Activated CD8-positive, alpha-beta T cell treated with anti-CD3 and anti-CD28 coated beads for 36 hours (primary cell): ENCODE measurements at regions not wholly inside any gene's neighbourhood (a gene's known extent, or its start where the extent isn't known, plus 50 kb on each side); places are given as distances from the start of the nearest gene placed in this dataset.

Experiments
- ATAC-seq: fragments of 200-7000 bp; cut with Tn5 transposase; one replicate; pipeline ENCODE4 v1.10.0; 2021; ENCODE audit warnings: mild to moderate bottlenecking, moderate library complexity
- CTCF ChIA-PET: fragments of 350-600 bp; sonication (Branson Sonifier 250); formaldehyde crosslinking; loops from one replicate; lab custom pipeline; 2021; ENCODE audit warnings: antibody characterized with exemption; lab: Charles Lee
- POLR2A ChIA-PET: fragments of 350-600 bp; sonication (Branson Sonifier 250); formaldehyde crosslinking; loops from one replicate; lab custom pipeline; 2021; ENCODE audit warnings: antibody characterized with exemption; lab: Charles Lee
- DNase-seq: peaks from one replicate; pipeline ENCODE4 v3.0.0-alpha.2; 2020
- H3K27ac Mint-ChIP-seq: one replicate; pipeline ENCODE4 v1.8.0; 2021; ENCODE audit warnings: mild to moderate bottlenecking, mixed read lengths
- H3K27me3 Mint-ChIP-seq: one replicate; pipeline ENCODE4 v1.8.0; 2021; ENCODE audit warnings: mixed read lengths
- H3K36me3 Mint-ChIP-seq: one replicate; pipeline ENCODE4 v1.8.0; 2021; ENCODE audit warnings: low read depth, mixed read lengths
- H3K4me1 Mint-ChIP-seq: one replicate; pipeline ENCODE4 v1.8.0; 2021; ENCODE audit warnings: low read depth, mixed read lengths
- H3K4me3 Mint-ChIP-seq: one replicate; pipeline ENCODE4 v1.8.0; 2021; ENCODE audit warnings: mild to moderate bottlenecking, moderate library complexity, mixed read lengths
- H3K9me3 Mint-ChIP-seq: one replicate; pipeline ENCODE4 v1.8.0; 2021; ENCODE audit warnings: mixed read lengths
- intact Hi-C: fragments of 100-400 bp; cut with micrococcal nuclease; formaldehyde crosslinking; loops from one replicate; pipeline ENCODE4 v1.10.0; 2022
- TF ChIP-seq, protein P1 (sequence below): fragments of 200-600 bp; IDR thresholded peaks from one replicate; pipeline ENCODE4 v1.8.0; 2022; ENCODE audit warnings: antibody characterized with exemption, mild to moderate bottlenecking

DNA sequence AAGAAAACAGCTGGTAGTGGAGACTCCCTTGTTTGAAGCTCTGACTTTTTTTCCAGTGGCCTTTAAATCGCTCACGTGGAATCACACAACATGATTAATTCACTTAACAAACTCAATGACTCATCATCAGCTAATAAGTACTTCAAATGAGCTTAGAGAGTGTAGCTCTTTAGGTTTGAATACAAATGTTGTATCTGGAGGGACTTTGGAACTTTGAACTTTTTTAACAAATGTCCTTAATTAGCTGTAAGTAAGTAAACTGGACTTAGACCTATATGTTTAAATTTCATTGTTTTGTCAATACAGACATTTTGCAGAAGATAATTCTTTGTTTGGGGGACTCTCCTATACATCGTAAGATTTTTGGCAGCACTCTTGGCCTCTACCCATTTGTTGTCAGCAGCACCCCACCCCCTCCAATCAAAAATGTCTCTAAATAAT is 581.1 kb downstream of the SPRY1 start:
- ChIA-PET CTCF (interaction anchor here (1.2 kb wide), 1 partner anchor 11 kb away, joined by 3 read pairs; no protein-coding TSS in a partner anchor), POLR2A (no interaction called here)
- Mint-ChIP-seq H3K4me1 (no peaks in the 10 kb centered on the region), H3K27me3 (no peaks in the 10 kb centered on the region), H3K4me3 (no peak overlapping the region), H3K9me3 (peaks cover 5% of the 10 kb centered on the region), H3K36me3 (no peaks in the 10 kb centered on the region), H3K27ac (no peak overlapping the region)
- intact Hi-C loops, result no loop called here
- TF ChIP-seq, protein P1, sequence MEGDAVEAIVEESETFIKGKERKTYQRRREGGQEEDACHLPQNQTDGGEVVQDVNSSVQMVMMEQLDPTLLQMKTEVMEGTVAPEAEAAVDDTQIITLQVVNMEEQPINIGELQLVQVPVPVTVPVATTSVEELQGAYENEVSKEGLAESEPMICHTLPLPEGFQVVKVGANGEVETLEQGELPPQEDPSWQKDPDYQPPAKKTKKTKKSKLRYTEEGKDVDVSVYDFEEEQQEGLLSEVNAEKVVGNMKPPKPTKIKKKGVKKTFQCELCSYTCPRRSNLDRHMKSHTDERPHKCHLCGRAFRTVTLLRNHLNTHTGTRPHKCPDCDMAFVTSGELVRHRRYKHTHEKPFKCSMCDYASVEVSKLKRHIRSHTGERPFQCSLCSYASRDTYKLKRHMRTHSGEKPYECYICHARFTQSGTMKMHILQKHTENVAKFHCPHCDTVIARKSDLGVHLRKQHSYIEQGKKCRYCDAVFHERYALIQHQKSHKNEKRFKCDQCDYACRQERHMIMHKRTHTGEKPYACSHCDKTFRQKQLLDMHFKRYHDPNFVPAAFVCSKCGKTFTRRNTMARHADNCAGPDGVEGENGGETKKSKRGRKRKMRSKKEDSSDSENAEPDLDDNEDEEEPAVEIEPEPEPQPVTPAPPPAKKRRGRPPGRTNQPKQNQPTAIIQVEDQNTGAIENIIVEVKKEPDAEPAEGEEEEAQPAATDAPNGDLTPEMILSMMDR, result no peak
- DNase-seq (no peak), ATAC-seq (no peak)

DNA sequence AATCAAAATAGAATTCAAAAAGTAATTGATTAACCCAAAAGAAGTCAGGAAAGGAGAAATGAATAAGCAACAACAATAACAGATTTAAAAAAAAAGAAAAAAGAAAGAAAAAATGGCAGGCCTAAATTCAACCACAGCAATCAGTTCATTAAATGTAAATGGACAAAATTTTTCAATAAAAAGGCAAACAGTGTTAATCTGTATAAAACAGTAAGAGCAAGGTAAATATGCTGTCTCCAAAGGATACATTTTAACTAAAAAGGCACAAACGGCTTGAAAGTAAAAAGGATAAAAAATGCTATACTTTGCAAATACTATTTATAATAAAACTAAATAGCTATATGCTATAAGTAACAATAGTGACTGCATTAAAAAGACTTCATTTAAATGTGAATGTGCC is 582.0 kb downstream of the SPRY1 start:
- TF ChIP-seq, protein P1, result no peak
- Mint-ChIP-seq H3K9me3 (peaks cover 5% of the 10 kb centered on the region), H3K4me3 (no peak overlapping the region), H3K27ac (no peak overlapping the region), H3K4me1 (no peaks in the 10 kb centered on the region), H3K27me3 (no peaks in the 10 kb centered on the region), H3K36me3 (no peaks in the 10 kb centered on the region)
- POLR2A ChIA-PET, result no interaction called here
- no peak for DNase-seq
- CTCF ChIA-PET, result no interaction called here
- no peak for ATAC-seq
- intact Hi-C loops, result no loop called here

DNA sequence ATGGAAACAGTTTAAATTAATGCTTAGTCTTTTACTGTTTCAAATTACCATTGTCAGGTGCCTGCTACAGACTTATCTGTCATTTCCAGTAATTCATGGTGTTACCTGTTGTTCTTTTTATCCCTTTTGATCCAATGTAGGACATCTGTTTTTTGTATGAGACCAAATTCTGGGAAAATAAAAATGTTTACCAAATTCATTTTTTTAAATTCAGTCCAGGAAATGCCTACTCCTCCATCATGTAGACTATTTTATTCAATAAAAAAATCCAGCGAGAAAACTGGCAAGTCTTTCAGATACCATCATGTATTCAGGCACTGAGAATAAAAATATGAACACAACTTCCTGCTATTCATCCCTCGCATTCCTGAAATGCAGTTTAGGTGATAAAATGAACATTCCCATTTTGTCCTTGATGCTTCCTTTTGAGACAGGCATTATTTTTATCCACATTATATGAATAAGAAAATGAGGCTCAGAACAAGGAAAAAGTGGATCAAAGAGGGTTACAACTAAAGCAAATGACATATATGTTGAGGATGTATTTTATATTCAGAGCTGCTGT is 584.2 kb downstream of the SPRY1 start:
- no peak for ATAC-seq
- intact Hi-C loops, result no loop called here
- H3K4me3 Mint-ChIP-seq, result no peak overlapping the region

DNA sequence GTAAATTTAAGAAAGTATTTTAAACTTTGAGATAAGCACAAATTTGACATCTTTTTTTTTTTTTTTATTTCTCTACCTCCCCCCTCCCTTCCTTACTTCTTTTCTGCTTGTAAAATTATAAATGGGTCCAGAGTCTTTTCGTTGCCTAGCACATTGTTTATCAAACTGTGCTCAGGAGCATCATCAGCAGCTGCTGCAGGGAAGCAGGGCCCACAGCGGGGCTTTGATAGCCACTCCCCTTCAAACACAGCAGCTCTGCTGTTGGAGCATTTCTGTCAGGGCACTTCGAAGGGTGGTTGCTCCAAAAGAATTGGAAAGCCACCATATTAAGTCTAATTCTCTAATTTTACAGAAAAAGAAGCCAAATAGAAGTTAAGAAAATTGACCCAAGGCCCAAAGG is 588.3 kb downstream of the SPRY1 start:
- no peaks in the 10 kb centered on the region for H3K36me3 Mint-ChIP-seq
- CTCF ChIA-PET, result interaction anchor here (1.2 kb wide), 1 partner anchor 9 kb away, joined by 3 read pairs; no protein-coding TSS in a partner anchor
- no peak overlapping the region for H3K27ac Mint-ChIP-seq
- no peaks in the 10 kb centered on the region for H3K4me1 Mint-ChIP-seq
- TF ChIP-seq, protein P1, result no peak
- POLR2A ChIA-PET, result interaction anchor here (0.6 kb wide), 1 partner anchor 664 kb away, joined by 3 read pairs; no protein-coding TSS in a partner anchor
- DNase-seq (no peak), ATAC-seq (no peak)
- no peak overlapping the region for H3K4me3 Mint-ChIP-seq
- H3K9me3 Mint-ChIP-seq, result no peaks in the 10 kb centered on the region
- no peaks in the 10 kb centered on the region for H3K27me3 Mint-ChIP-seq
- intact Hi-C loops, result no loop called here

More for the DNA sequence above, 584.2 kb downstream of the SPRY1 start:
- H3K27ac Mint-ChIP-seq, result no peak overlapping the region
- peaks cover 5% of the 10 kb centered on the region for H3K9me3 Mint-ChIP-seq
- TF ChIP-seq, protein P1, result no peak
- POLR2A ChIA-PET, result no interaction called here
- CTCF ChIA-PET, result no interaction called here
- H3K27me3 Mint-ChIP-seq, result no peaks in the 10 kb centered on the region
- no peaks in the 10 kb centered on the region for H3K4me1 Mint-ChIP-seq
- H3K36me3 Mint-ChIP-seq, result no peaks in the 10 kb centered on the region
- DNase-seq, result no peak

DNA sequence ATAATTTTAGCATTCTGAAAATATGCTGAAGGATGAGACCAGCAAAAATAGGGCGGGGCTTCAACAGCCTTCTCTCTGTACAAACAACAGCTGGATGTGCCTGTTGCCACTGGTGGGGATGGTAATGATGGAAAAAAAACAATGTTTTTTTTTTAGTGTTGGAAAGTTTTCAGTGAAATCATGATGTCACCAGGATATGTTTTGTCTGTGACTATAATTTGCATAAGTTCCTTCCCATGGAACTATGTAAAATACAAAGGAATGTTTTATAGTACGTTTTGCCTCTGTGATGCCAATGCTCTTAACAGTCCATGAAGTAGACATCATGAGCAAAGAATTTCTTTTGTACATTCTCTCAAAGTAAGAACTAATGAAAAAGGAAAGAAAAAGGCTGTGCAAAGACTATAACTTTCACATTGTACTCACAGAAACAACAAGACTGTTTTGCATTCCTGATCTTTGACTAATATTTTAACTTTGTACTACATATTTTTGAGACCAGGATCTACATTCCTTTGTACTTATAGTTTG is 589.7 kb downstream of the SPRY1 start:
- no peaks in the 10 kb centered on the region for H3K4me1 Mint-ChIP-seq
- no peak overlapping the region for H3K4me3 Mint-ChIP-seq
- DNase-seq (no peak), ATAC-seq (no peak)
- TF ChIP-seq, protein P1, result no peak
- no peak overlapping the region for H3K27ac Mint-ChIP-seq
- CTCF ChIA-PET, result interaction anchor here (1.0 kb wide), 1 partner anchor 8 kb away, joined by 3 read pairs; no protein-coding TSS in a partner anchor
- intact Hi-C loops, result no loop called here
- no peaks in the 10 kb centered on the region for H3K27me3 Mint-ChIP-seq
- POLR2A ChIA-PET, result no interaction called here
- no peaks in the 10 kb centered on the region for H3K36me3 Mint-ChIP-seq
- no peaks in the 10 kb centered on the region for H3K9me3 Mint-ChIP-seq
